RWPE2 (cell line): ENCODE measurements at regions not wholly inside any gene's neighbourhood (a gene's known extent, or its start where the extent isn't known, plus 50 kb on each side); places are given as distances from the start of the nearest gene placed in this dataset.

Experiments used
- ATAC-seq: fragments of 200-7000 bp; cut with Tn5 transposase; 3 replicates; pipeline ENCODE4 v1.9.1; 2021; ENCODE audit warnings: low read depth
- DNase-seq: peaks from one replicate; pipeline ENCODE4 v3.0.0-alpha.2; 2020; ENCODE audit warnings: low spot score
- H3K27ac ChIP-seq: fragments of 450-650 bp; 2 replicates; pipeline ENCODE4 v1.5.1; 2017; ENCODE audit warnings: mild to moderate bottlenecking; ENCODE audit not compliant: poor library complexity, severe bottlenecking
- H3K27me3 ChIP-seq: fragments of 250-450 bp; sonication (Bioruptor Pico); 2 replicates; pipeline ENCODE4 v1.5.1; 2021; ENCODE audit warnings: mild to moderate bottlenecking, moderate library complexity; ENCODE audit not compliant: insufficient read depth, poor library complexity, severe bottlenecking
- H3K36me3 ChIP-seq: fragments of 250-450 bp; sonication (Bioruptor Pico); 2 replicates; pipeline ENCODE4 v1.5.1; 2020; ENCODE audit warnings: low read depth, mild to moderate bottlenecking, moderate library complexity
- H3K4me1 ChIP-seq: fragments of 250-450 bp; sonication (Bioruptor Pico); 2 replicates; pipeline ENCODE4 v1.5.1; 2021; ENCODE audit warnings: mild to moderate bottlenecking, moderate library complexity; ENCODE audit not compliant: insufficient read depth, poor library complexity, severe bottlenecking
- H3K4me3 ChIP-seq: fragments of 250-450 bp; sonication (Bioruptor Pico); 2 replicates; pipeline ENCODE4 v1.5.1; 2021; ENCODE audit warnings: mild to moderate bottlenecking, moderate library complexity; ENCODE audit not compliant: severe bottlenecking
- H3K9me3 ChIP-seq: fragments of 250-450 bp; sonication (Bioruptor Pico); 2 replicates; pipeline ENCODE4 v1.5.1; 2021; ENCODE audit warnings: mild to moderate bottlenecking, moderate library complexity; ENCODE audit not compliant: severe bottlenecking
- TF ChIP-seq, protein P1 (sequence below): fragments of 450-650 bp; IDR thresholded peaks from one replicate; pipeline ENCODE4 v1.5.1; 2017; ENCODE audit warnings: mild to moderate bottlenecking, moderate library complexity; ENCODE audit not compliant: poor library complexity, severe bottlenecking

DNA sequence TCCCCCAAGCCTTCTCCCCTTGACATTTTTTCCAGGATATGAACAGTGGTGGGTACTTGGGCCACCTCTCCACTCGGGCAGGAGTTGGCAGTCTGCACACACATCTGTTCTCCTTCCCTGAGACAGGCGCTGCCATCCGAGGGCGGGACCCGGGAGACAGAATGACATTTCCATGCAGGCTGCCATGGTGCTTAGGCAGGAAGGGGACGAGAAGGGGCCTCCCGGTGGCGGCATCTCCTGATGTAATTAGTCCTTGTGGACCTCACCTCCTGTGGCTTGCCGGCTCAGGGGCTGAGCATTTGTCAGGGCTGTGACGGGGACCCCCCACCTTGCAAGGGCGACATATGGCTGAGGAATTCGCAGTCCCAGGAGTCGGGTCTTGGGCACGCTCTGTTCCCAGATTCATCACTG lies 197.2 kb downstream of the FOXL1 start:
- TF ChIP-seq, protein P1, sequence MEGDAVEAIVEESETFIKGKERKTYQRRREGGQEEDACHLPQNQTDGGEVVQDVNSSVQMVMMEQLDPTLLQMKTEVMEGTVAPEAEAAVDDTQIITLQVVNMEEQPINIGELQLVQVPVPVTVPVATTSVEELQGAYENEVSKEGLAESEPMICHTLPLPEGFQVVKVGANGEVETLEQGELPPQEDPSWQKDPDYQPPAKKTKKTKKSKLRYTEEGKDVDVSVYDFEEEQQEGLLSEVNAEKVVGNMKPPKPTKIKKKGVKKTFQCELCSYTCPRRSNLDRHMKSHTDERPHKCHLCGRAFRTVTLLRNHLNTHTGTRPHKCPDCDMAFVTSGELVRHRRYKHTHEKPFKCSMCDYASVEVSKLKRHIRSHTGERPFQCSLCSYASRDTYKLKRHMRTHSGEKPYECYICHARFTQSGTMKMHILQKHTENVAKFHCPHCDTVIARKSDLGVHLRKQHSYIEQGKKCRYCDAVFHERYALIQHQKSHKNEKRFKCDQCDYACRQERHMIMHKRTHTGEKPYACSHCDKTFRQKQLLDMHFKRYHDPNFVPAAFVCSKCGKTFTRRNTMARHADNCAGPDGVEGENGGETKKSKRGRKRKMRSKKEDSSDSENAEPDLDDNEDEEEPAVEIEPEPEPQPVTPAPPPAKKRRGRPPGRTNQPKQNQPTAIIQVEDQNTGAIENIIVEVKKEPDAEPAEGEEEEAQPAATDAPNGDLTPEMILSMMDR: no peak
- DNase-seq (no peak), ATAC-seq (no peak)
- H3K36me3 ChIP-seq: no peaks in the 10 kb centered on the region
- no peak overlapping the region for H3K4me3 ChIP-seq
- H3K4me1 ChIP-seq: no peaks in the 10 kb centered on the region
- no peaks in the 10 kb centered on the region for H3K9me3 ChIP-seq
- H3K27ac ChIP-seq: no peak overlapping the region
- no peaks in the 10 kb centered on the region for H3K27me3 ChIP-seq

DNA sequence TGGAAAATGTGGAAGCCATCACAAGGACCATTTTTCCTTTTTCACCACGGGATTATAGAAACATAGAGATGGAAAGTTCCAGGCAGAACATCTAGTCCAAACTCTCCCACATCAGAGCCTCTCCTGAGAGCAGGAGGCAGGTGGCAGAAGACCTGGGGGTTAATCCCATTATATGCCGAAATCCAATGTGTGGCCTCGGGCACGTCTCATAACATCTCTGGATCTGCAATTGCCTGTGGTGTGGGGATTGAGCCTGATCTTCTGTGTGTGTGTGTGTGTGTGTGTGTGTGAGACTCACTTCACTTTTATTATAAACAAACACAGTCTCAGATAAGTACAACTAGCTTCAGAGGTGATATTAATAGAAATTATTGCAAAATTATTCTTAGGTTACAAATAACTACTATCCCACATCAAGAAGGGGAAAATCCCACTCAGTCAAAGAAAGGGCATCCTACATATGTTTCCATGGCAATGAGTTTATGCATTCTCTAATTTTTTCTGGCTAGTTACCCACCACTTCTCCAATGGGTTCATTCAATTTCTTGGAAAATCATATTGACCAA lies 199.1 kb downstream of the FOXL1 start:
- no peak for DNase-seq
- ATAC-seq: no peak
- no peaks in the 10 kb centered on the region for H3K9me3 ChIP-seq
- H3K27ac ChIP-seq: no peak overlapping the region
- TF ChIP-seq, protein P1: no peak
- H3K27me3 ChIP-seq: no peaks in the 10 kb centered on the region
- H3K4me3 ChIP-seq: no peak overlapping the region
- no peaks in the 10 kb centered on the region for H3K36me3 ChIP-seq
- no peaks in the 10 kb centered on the region for H3K4me1 ChIP-seq

DNA sequence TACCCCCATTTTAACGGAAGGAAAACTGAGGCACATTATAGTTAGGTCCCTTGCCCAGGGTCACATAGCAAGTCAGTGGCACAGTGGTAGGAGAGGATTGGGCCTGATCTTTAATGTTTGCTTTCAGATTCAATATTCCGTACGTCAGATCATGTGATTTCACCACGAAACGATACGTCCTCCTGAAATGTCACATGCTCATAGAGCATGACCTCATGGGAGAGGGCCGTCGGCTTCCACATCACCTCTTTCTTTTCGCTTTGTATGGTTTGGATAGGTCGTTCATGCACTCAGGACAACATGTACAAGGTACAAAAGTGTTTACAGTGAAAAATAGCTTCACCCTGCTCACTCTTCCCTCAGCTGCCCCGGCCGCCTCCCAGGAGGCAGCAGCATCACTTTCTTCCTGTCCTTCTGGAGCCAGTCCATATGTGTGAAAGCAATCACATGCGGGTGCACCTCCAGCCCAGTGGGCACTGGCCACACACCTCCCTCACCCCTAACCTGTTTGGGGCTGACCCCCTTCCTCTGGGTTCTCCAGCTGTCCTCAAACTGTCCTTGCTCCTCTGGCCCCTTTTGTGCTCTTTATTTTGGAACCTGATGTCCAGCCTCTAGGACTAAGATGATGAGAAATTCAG lies 199.9 kb downstream of the FOXL1 start:
- no peaks in the 10 kb centered on the region for H3K36me3 ChIP-seq
- H3K4me3 ChIP-seq: no peak overlapping the region
- no peaks in the 10 kb centered on the region for H3K9me3 ChIP-seq
- H3K4me1 ChIP-seq: no peaks in the 10 kb centered on the region
- no peak overlapping the region for H3K27ac ChIP-seq
- TF ChIP-seq, protein P1: no peak
- DNase-seq (no peak), ATAC-seq (no peak)
- no peaks in the 10 kb centered on the region for H3K27me3 ChIP-seq

DNA sequence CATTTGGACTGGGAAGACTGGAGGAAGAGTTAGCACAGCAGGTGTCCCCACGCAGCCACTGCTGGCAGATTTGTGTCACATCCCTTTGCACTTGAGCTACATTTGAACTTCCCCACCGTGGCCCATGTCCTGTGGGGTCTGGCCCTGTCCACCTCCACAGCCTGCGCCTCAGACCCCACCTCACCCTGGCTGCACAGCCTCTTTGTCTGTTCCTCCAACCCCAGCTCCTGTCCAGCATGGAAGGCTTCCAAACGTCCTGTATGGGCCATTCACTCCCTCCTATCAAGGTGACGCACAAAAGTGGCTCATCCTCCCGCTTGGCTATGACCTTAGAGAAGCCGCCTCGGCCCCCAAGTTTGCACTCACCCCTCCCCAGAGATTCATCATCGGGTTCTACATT lies 200.6 kb downstream of the FOXL1 start:
- no peak for DNase-seq
- H3K36me3 ChIP-seq: no peaks in the 10 kb centered on the region
- no peaks in the 10 kb centered on the region for H3K27me3 ChIP-seq

More for the DNA sequence above, 200.6 kb downstream of the FOXL1 start:
- no peak for ATAC-seq
- Histone ChIP-seq H3K9me3 (no peaks in the 10 kb centered on the region), H3K27ac (no peak overlapping the region), H3K4me1 (peaks cover 2% of the 10 kb centered on the region), H3K4me3 (no peak overlapping the region)
- TF ChIP-seq, protein P1: no peak
